Glutamatergic neuron (in vitro differentiated cells): ENCODE measurements at regions not wholly inside any gene's neighbourhood (a gene's known extent, or its start where the extent isn't known, plus 50 kb on each side); places are given as distances from the start of the nearest gene placed in this dataset.

Experiments used
- DNase-seq: peaks from one replicate; pipeline ENCODE4 v3.0.0; 2022
- H3K27ac Mint-ChIP-seq: one replicate; pipeline ENCODE4 v1.8.0; 2020; ENCODE audit warnings: mild to moderate bottlenecking, mixed read lengths, inconsistent platforms; ENCODE audit not compliant: unreplicated experiment
- H3K27me3 Mint-ChIP-seq: one replicate; pipeline ENCODE4 v1.8.0; 2020; ENCODE audit warnings: mild to moderate bottlenecking, moderate library complexity, mixed read lengths, inconsistent platforms; ENCODE audit not compliant: unreplicated experiment
- H3K36me3 Mint-ChIP-seq: one replicate; pipeline ENCODE4 v1.8.0; 2020; ENCODE audit warnings: mild to moderate bottlenecking, mixed read lengths, inconsistent platforms; ENCODE audit not compliant: unreplicated experiment
- H3K4me1 Mint-ChIP-seq: one replicate; pipeline ENCODE4 v1.8.0; 2020; ENCODE audit warnings: mild to moderate bottlenecking, low read depth, mixed read lengths, inconsistent platforms; ENCODE audit not compliant: unreplicated experiment
- H3K4me3 Mint-ChIP-seq: one replicate; pipeline ENCODE4 v1.8.0; 2020; ENCODE audit warnings: mild to moderate bottlenecking, mixed read lengths, inconsistent platforms; ENCODE audit not compliant: unreplicated experiment
- H3K9me3 Mint-ChIP-seq: one replicate; pipeline ENCODE4 v1.8.0; 2020; ENCODE audit warnings: mild to moderate bottlenecking, moderate library complexity, mixed read lengths, inconsistent platforms; ENCODE audit not compliant: unreplicated experiment
- TF ChIP-seq, protein P1 (sequence below): fragments of 200-600 bp; sonication (generic); IDR thresholded peaks from one replicate; pipeline ENCODE4 v1.5.0; 2021; ENCODE audit not compliant: partially characterized antibody, unreplicated experiment

- H3K36me3 Mint-ChIP-seq: peaks cover 51% of the 10 kb centered on the region
- peak overlapping the region; percentile 9 for H3K27ac Mint-ChIP-seq
- H3K27me3 Mint-ChIP-seq: peaks cover 34% of the 10 kb centered on the region
- TF ChIP-seq, protein P1, sequence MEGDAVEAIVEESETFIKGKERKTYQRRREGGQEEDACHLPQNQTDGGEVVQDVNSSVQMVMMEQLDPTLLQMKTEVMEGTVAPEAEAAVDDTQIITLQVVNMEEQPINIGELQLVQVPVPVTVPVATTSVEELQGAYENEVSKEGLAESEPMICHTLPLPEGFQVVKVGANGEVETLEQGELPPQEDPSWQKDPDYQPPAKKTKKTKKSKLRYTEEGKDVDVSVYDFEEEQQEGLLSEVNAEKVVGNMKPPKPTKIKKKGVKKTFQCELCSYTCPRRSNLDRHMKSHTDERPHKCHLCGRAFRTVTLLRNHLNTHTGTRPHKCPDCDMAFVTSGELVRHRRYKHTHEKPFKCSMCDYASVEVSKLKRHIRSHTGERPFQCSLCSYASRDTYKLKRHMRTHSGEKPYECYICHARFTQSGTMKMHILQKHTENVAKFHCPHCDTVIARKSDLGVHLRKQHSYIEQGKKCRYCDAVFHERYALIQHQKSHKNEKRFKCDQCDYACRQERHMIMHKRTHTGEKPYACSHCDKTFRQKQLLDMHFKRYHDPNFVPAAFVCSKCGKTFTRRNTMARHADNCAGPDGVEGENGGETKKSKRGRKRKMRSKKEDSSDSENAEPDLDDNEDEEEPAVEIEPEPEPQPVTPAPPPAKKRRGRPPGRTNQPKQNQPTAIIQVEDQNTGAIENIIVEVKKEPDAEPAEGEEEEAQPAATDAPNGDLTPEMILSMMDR: no peak
- peak overlapping the region; percentile 10 for H3K4me3 Mint-ChIP-seq
- no peak for DNase-seq
- no peaks in the 10 kb centered on the region for H3K4me1 Mint-ChIP-seq
- H3K9me3 Mint-ChIP-seq: peaks cover 62% of the 10 kb centered on the region
Measured at GRCh38 chr21:7957713-7958064, 2563.7 kb upstream of the TPTE start.
